ENCODE measurements at regions not wholly inside any gene's neighbourhood (a gene's known extent, or its start where the extent isn't known, plus 50 kb on each side); places are given as distances from the start of the nearest gene placed in this dataset.

DNA sequence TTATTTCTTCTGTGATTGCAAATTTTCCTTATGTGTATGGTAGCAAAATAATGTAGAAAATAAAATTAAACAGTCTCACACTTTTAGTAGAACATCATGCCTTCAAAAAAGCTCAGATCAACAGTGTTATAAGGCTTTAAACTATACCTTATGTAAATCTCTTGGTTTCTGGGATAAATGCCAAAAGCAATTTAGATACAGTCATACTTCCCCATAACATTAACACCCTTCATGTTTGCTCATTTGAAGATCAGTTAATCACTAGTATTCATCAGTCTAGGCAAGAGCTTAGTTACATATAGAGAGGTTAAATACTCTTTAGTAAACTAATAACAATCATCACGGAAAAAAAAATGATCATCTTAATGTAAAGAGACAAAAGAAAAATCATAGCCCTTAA is 421.8 kb upstream of the ANO3 start:
- CTCF ChIA-PET: no interaction called here
- no TSS peak for BruUV-seq (replicated peaks)
- DNase-seq (ENCODE audit: low read depth, low spot score): no peak
- no peak overlapping the region for H3K27ac ChIP-seq (ENCODE audit: low read depth, low read length)
- no peak overlapping the region for H2AFZ ChIP-seq (ENCODE audit: low read depth, low read length, poor library complexity, severe bottlenecking)
- H3K79me2 ChIP-seq (ENCODE audit: insufficient read depth, low read length): no peaks in the 10 kb centered on the region
- H3K9me2 ChIP-seq (ENCODE audit: insufficient read depth): no peaks in the 10 kb centered on the region
- POLR2A ChIA-PET: no interaction called here
- no peaks in the 10 kb centered on the region for H3K4me1 ChIP-seq (ENCODE audit: control insufficient read depth in 1 of 2, insufficient read depth in 2 of 2, low read length in 2 of 2)
- H3K27me3 ChIP-seq (ENCODE audit: insufficient read depth, low read length): no peaks in the 10 kb centered on the region
- RAD21 ChIA-PET (ENCODE audit: low non-redundant PET in 1 of 2, low total read pairs in 2 of 2, uncharacterized antibody in 2 of 2, unreplicated experiment in 2 of 2): no interaction called here
- H3K4me3 ChIP-seq (replicated peaks in 1 of 2; ENCODE audit: low read depth in 1 of 2, low read length in 2 of 2): no peak overlapping the region
- H3K4me2 ChIP-seq (ENCODE audit: low read length): no peak overlapping the region
- intact Hi-C loops (cut with micrococcal nuclease): no loop called here
- H3K9me3 ChIP-seq (ENCODE audit: control insufficient read depth in 1 of 2, insufficient read depth in 1 of 2, low read depth in 1 of 2, low read length in 2 of 2): peaks cover 6 to 10% of the 10 kb centered on the region in 2 experiments; a peak in 2 of 4 replicates
- no peaks in the 10 kb centered on the region for H4K20me1 ChIP-seq (ENCODE audit: insufficient read depth)
- H3K9ac ChIP-seq (ENCODE audit: low read length): no peak overlapping the region
- H3K36me3 ChIP-seq (ENCODE audit: control insufficient read depth in 1 of 2, insufficient read depth in 2 of 2, low read length in 2 of 2): no peaks in the 10 kb centered on the region
- TF ChIP-seq POLR2AphosphoS5 (IDR thresholded peaks at IDR 0.05; ENCODE audit: low read depth, low read length) (no peak), SP1 (IDR thresholded peaks at IDR 0.05; ENCODE audit: low read depth) (no peak), FOSL1 (IDR thresholded peaks at IDR 0.05; ENCODE audit: low read depth) (no peak), SIN3A (IDR thresholded peaks at IDR 0.05; ENCODE audit: low read depth) (no peak), ZNF274 (IDR thresholded peaks at IDR 0.05; ENCODE audit: low read depth, low read length) (no peak), EZH2phosphoT487 (IDR thresholded peaks at IDR 0.05; ENCODE audit: borderline replicate concordance) (no peak), ZFX (IDR thresholded peaks at IDR 0.05) (no peak), EZH2 (IDR thresholded peaks at IDR 0.05) (no peak), RAD21 (IDR thresholded peaks at IDR 0.05; ENCODE audit: low read depth) (no peak), CBX3 (IDR thresholded peaks at IDR 0.05; ENCODE audit: low read depth) (no peak), EGR1 (IDR thresholded peaks at IDR 0.05; ENCODE audit: low read depth) (no peak), CEBPB (IDR thresholded peaks at IDR 0.05; ENCODE audit: low read depth) (no peak), TCF7L2 (IDR thresholded peaks at IDR 0.05; ENCODE audit: borderline replicate concordance, extremely low read depth, insufficient read depth, insufficient read length) (no peak), YY1 (IDR thresholded peaks at IDR 0.05; ENCODE audit: extremely low read depth, insufficient replicate concordance, low read depth, low read length) (no peak), SRF (IDR thresholded peaks at IDR 0.05; ENCODE audit: low read depth) (no peak)
- TF ChIP-seq, protein P1, sequence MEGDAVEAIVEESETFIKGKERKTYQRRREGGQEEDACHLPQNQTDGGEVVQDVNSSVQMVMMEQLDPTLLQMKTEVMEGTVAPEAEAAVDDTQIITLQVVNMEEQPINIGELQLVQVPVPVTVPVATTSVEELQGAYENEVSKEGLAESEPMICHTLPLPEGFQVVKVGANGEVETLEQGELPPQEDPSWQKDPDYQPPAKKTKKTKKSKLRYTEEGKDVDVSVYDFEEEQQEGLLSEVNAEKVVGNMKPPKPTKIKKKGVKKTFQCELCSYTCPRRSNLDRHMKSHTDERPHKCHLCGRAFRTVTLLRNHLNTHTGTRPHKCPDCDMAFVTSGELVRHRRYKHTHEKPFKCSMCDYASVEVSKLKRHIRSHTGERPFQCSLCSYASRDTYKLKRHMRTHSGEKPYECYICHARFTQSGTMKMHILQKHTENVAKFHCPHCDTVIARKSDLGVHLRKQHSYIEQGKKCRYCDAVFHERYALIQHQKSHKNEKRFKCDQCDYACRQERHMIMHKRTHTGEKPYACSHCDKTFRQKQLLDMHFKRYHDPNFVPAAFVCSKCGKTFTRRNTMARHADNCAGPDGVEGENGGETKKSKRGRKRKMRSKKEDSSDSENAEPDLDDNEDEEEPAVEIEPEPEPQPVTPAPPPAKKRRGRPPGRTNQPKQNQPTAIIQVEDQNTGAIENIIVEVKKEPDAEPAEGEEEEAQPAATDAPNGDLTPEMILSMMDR (IDR thresholded peaks at IDR 0.05 in 2 of 3, conservative IDR thresholded peaks at IDR 0.05 in 1 of 3; ENCODE audit: borderline replicate concordance in 1 of 3, insufficient read depth in 1 of 3, low read depth in 2 of 3, low read length in 2 of 3): no peak
- TF ChIP-seq, protein P2, sequence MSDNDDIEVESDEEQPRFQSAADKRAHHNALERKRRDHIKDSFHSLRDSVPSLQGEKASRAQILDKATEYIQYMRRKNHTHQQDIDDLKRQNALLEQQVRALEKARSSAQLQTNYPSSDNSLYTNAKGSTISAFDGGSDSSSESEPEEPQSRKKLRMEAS (IDR thresholded peaks at IDR 0.05): no peak
- TF ChIP-seq, protein P3, sequence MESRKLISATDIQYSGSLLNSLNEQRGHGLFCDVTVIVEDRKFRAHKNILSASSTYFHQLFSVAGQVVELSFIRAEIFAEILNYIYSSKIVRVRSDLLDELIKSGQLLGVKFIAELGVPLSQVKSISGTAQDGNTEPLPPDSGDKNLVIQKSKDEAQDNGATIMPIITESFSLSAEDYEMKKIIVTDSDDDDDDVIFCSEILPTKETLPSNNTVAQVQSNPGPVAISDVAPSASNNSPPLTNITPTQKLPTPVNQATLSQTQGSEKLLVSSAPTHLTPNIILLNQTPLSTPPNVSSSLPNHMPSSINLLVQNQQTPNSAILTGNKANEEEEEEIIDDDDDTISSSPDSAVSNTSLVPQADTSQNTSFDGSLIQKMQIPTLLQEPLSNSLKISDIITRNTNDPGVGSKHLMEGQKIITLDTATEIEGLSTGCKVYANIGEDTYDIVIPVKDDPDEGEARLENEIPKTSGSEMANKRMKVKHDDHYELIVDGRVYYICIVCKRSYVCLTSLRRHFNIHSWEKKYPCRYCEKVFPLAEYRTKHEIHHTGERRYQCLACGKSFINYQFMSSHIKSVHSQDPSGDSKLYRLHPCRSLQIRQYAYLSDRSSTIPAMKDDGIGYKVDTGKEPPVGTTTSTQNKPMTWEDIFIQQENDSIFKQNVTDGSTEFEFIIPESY (IDR thresholded peaks at IDR 0.05; ENCODE audit: extremely low read depth, insufficient replicate concordance, low read length): no peak
- TF ChIP-seq, protein P4, sequence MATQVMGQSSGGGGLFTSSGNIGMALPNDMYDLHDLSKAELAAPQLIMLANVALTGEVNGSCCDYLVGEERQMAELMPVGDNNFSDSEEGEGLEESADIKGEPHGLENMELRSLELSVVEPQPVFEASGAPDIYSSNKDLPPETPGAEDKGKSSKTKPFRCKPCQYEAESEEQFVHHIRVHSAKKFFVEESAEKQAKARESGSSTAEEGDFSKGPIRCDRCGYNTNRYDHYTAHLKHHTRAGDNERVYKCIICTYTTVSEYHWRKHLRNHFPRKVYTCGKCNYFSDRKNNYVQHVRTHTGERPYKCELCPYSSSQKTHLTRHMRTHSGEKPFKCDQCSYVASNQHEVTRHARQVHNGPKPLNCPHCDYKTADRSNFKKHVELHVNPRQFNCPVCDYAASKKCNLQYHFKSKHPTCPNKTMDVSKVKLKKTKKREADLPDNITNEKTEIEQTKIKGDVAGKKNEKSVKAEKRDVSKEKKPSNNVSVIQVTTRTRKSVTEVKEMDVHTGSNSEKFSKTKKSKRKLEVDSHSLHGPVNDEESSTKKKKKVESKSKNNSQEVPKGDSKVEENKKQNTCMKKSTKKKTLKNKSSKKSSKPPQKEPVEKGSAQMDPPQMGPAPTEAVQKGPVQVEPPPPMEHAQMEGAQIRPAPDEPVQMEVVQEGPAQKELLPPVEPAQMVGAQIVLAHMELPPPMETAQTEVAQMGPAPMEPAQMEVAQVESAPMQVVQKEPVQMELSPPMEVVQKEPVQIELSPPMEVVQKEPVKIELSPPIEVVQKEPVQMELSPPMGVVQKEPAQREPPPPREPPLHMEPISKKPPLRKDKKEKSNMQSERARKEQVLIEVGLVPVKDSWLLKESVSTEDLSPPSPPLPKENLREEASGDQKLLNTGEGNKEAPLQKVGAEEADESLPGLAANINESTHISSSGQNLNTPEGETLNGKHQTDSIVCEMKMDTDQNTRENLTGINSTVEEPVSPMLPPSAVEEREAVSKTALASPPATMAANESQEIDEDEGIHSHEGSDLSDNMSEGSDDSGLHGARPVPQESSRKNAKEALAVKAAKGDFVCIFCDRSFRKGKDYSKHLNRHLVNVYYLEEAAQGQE (IDR thresholded peaks at IDR 0.05; ENCODE audit: low read depth): no peak
- TF ChIP-seq, protein P5, sequence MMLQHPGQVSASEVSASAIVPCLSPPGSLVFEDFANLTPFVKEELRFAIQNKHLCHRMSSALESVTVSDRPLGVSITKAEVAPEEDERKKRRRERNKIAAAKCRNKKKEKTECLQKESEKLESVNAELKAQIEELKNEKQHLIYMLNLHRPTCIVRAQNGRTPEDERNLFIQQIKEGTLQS (IDR thresholded peaks at IDR 0.05): no peak
- ATAC-seq: no peak

All from HCT116 (cell line).